Natural killer cell (primary cell): ENCODE measurements at regions not wholly inside any gene's neighbourhood (a gene's known extent, or its start where the extent isn't known, plus 50 kb on each side); places are given as distances from the start of the nearest gene placed in this dataset.

ENCODE experiments used
- ATAC-seq, 3 donors: fragments of 150-1000 bp in 2 of 3; fragments of 200-7000 bp in 1 of 3; cut with Tn5 transposase; 1 replicate in 1 of 3; 2 replicates in 2 of 3; pipeline ENCODE4 v1.10.0; 2021; ENCODE audit warnings: mild to moderate bottlenecking in 2 of 3, moderate library complexity in 2 of 3
- DNase-seq, 2 donors: peaks; one replicate each; pipeline versions ENCODE4 v3.0.0 to v3.0.0-alpha.2; 2013 to 2021; ENCODE audit warnings: mixed read lengths in 1 of 2
- H3K27ac ChIP-seq: one replicate; pipeline ENCODE4 v1.5.1; 2013; ENCODE audit warnings: mild to moderate bottlenecking, low read length
- H3K27me3 ChIP-seq: one replicate; pipeline ENCODE4 v1.6.1; 2013; ENCODE audit warnings: low read length; ENCODE audit not compliant: control insufficient read depth, insufficient read depth
- H3K36me3 ChIP-seq: one replicate; pipeline ENCODE4 v1.6.1; 2013; ENCODE audit warnings: low read length; ENCODE audit not compliant: control insufficient read depth, insufficient read depth
- H3K4me1 ChIP-seq: one replicate; pipeline ENCODE4 v1.6.1; 2013; ENCODE audit warnings: low read length; ENCODE audit not compliant: control insufficient read depth, insufficient read depth
- H3K4me3 ChIP-seq: one replicate; pipeline ENCODE4 v1.5.1; 2013; ENCODE audit warnings: low read length
- H3K9me3 ChIP-seq: one replicate; pipeline ENCODE4 v1.6.1; 2013; ENCODE audit warnings: low read length; ENCODE audit not compliant: control insufficient read depth, insufficient read depth
- H3K27ac Mint-ChIP-seq, 2 donors: one replicate each; pipeline ENCODE4 v1.8.0; 2022; ENCODE audit warnings: mild to moderate bottlenecking in 2 of 2, mixed read lengths in 2 of 2, moderate library complexity in 1 of 2
- H3K27me3 Mint-ChIP-seq, 2 donors: one replicate each; pipeline ENCODE4 v1.8.0; 2022; ENCODE audit warnings: low read depth in 2 of 2, mixed read lengths in 2 of 2
- H3K36me3 Mint-ChIP-seq: one replicate; pipeline ENCODE4 v1.8.0; 2022; ENCODE audit warnings: mixed read lengths
- H3K4me1 Mint-ChIP-seq, 2 donors: one replicate each; pipeline ENCODE4 v1.8.0; 2022; ENCODE audit warnings: mixed read lengths in 2 of 2
- H3K4me3 Mint-ChIP-seq: one replicate; pipeline ENCODE4 v1.8.0; 2022; ENCODE audit warnings: mild to moderate bottlenecking, moderate library complexity, mixed read lengths
- H3K9me3 Mint-ChIP-seq, 2 donors: one replicate each; pipeline ENCODE4 v1.8.0; 2022; ENCODE audit warnings: mixed read lengths in 2 of 2
- WGBS: methylation state at CpG from one replicate; pipeline ENCODE4 v1.1.7; 2013; ENCODE audit warnings: missing lambda C conversion rate; ENCODE audit not compliant: insufficient coverage; 5-methylcytosine and 5-hydroxymethylcytosine counted together
- intact Hi-C: fragments of 100-400 bp; cut with micrococcal nuclease; formaldehyde crosslinking; loops from one replicate; pipeline ENCODE4 v1.14.2; 2022
- TF ChIP-seq, protein P1 (sequence below): fragments of 200-600 bp; IDR thresholded peaks from one replicate; pipeline ENCODE4 v1.8.0; 2022; ENCODE audit warnings: antibody characterized with exemption

DNA sequence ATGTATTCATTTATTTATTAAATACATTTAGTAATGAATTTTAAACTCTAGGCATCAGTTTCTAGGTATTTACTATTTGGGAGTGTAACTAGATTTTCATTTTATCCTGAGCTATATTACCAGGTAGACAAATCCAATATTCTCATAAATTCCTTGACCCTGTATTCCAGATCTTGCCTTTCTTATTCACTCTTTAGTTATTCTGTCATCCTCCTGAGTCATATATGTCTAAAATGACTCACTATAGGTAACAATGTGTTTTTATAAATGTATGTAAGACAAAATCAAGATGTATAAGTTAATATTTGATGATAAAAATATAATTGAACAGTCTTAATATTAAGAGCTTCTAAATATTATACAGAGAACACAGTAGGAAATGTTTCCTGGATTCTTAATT is 642.1 kb upstream of the NRSN1 start:
- intact Hi-C loops: no loop called here
- no peaks in the 10 kb centered on the region for H3K4me1 Mint-ChIP-seq
- H3K27me3 ChIP-seq: no peaks in the 10 kb centered on the region
- no peaks in the 10 kb centered on the region for H3K4me1 ChIP-seq
- no peaks in the 10 kb centered on the region for H3K36me3 Mint-ChIP-seq
- no peak overlapping the region for H3K27ac Mint-ChIP-seq
- peaks cover 10 to 17% of the 10 kb centered on the region in 2 donors for H3K9me3 Mint-ChIP-seq
- TF ChIP-seq, protein P1, sequence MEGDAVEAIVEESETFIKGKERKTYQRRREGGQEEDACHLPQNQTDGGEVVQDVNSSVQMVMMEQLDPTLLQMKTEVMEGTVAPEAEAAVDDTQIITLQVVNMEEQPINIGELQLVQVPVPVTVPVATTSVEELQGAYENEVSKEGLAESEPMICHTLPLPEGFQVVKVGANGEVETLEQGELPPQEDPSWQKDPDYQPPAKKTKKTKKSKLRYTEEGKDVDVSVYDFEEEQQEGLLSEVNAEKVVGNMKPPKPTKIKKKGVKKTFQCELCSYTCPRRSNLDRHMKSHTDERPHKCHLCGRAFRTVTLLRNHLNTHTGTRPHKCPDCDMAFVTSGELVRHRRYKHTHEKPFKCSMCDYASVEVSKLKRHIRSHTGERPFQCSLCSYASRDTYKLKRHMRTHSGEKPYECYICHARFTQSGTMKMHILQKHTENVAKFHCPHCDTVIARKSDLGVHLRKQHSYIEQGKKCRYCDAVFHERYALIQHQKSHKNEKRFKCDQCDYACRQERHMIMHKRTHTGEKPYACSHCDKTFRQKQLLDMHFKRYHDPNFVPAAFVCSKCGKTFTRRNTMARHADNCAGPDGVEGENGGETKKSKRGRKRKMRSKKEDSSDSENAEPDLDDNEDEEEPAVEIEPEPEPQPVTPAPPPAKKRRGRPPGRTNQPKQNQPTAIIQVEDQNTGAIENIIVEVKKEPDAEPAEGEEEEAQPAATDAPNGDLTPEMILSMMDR: no peak
- no peaks in the 10 kb centered on the region for H3K9me3 ChIP-seq
- no peaks in the 10 kb centered on the region for H3K27me3 Mint-ChIP-seq
- H3K27ac ChIP-seq: no peak overlapping the region
- no peak overlapping the region for H3K4me3 ChIP-seq
- H3K36me3 ChIP-seq: no peaks in the 10 kb centered on the region
- no peak for ATAC-seq
- no peak for DNase-seq
- no peak overlapping the region for H3K4me3 Mint-ChIP-seq

DNA sequence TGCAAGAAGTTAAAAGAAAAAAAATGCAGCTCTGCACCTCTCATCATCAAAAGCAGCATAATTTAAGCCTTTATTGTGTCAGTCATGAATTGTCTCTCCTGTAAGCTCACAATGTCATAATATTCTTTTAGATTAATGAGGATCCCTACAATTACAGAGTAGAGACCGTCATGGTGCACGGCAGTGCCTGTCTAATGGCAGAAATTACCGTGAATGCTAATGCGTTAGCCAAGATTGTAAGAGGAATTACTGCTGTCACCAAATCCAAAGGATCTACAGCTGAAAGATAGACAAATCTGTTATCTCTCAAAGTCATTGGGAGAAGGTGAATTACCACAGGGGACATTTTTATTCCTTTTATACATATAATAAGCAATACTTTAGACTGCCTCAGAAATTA is 631.6 kb upstream of the NRSN1 start:
- no peaks in the 10 kb centered on the region for H3K36me3 ChIP-seq
- peaks cover 6% of the 10 kb centered on the region for H3K36me3 Mint-ChIP-seq
- no peaks in the 10 kb centered on the region for H3K27me3 ChIP-seq
- H3K4me3 Mint-ChIP-seq: no peak overlapping the region
- DNase-seq (no peak), ATAC-seq (no peak)
- TF ChIP-seq, protein P1: no peak
- no peaks in the 10 kb centered on the region for H3K4me1 Mint-ChIP-seq
- no peaks in the 10 kb centered on the region for H3K27me3 Mint-ChIP-seq
- peaks cover 22 to 28% of the 10 kb centered on the region in 2 donors for H3K9me3 Mint-ChIP-seq
- no peaks in the 10 kb centered on the region for H3K4me1 ChIP-seq
- no peak overlapping the region for H3K4me3 ChIP-seq
- no peaks in the 10 kb centered on the region for H3K9me3 ChIP-seq
- no peak overlapping the region for H3K27ac ChIP-seq
- WGBS: 89% methylated on average over 4 of the region's 4 CpGs
- no peak overlapping the region for H3K27ac Mint-ChIP-seq
- intact Hi-C loops: no loop called here

DNA sequence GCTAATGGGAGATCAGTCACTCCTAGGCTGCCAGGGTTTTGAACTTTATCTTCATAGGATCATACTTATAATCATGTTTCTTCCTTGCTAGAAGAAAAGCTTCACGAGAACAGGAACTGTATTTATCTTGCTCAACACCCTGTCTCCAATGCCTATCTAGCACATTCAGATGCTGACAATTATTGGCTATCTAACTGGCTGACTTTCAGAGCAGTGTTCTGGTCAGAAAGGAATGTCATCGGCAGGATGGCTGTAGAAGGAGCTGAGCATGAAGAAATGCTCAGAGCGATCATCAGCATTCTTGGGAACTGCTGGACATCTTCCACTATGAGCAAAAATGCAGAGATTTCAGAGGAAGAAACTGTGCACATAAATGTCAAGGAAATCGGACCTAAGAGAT is 628.0 kb upstream of the NRSN1 start:
- WGBS: 49% methylated on average over 4 of the region's 4 CpGs
- H3K27ac Mint-ChIP-seq: no peak overlapping the region
- TF ChIP-seq, protein P1: no peak
- Histone ChIP-seq H3K4me1 (no peaks in the 10 kb centered on the region), H3K9me3 (no peaks in the 10 kb centered on the region), H3K27ac (no peak overlapping the region), H3K36me3 (no peaks in the 10 kb centered on the region), H3K4me3 (no peak overlapping the region), H3K27me3 (no peaks in the 10 kb centered on the region)
- H3K4me1 Mint-ChIP-seq: no peaks in the 10 kb centered on the region
- H3K9me3 Mint-ChIP-seq: peaks cover 20 to 24% of the 10 kb centered on the region in 2 donors
- peaks cover 4% of the 10 kb centered on the region for H3K36me3 Mint-ChIP-seq
- DNase-seq (no peak), ATAC-seq (no peak)
- H3K4me3 Mint-ChIP-seq: no peak overlapping the region
- intact Hi-C loops: no loop called here
- H3K27me3 Mint-ChIP-seq: no peaks in the 10 kb centered on the region

DNA sequence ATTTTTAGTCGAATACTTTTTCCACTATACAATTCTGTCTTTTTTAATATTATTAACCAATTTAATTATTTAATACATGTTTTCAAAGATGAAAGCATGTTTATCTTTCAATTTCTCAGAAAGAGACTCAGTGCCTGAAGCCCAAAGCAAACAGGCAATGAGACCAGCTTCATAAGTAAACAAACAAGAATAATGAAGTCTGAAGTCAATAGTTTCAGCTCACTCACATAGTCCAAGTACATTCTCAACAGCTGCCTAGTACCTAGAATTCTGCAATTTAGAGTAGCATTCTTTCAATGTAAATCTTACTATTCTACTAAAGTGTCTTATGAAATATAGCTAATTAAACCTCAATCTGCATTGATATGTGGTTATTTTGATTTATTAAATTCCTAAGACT is 626.5 kb upstream of the NRSN1 start:
- no peaks in the 10 kb centered on the region for H3K27me3 Mint-ChIP-seq
- DNase-seq (no peak), ATAC-seq (no peak)
- H3K9me3 Mint-ChIP-seq: peaks cover 18 to 22% of the 10 kb centered on the region in 2 donors
- no peaks in the 10 kb centered on the region for H3K4me1 ChIP-seq
- WGBS: no CpG with 5 or more reads among the region's 1 CpG
- no peaks in the 10 kb centered on the region for H3K36me3 ChIP-seq
- H3K36me3 Mint-ChIP-seq: no peaks in the 10 kb centered on the region
- TF ChIP-seq, protein P1: no peak
- H3K4me1 Mint-ChIP-seq: no peaks in the 10 kb centered on the region
- intact Hi-C loops: no loop called here
- no peak overlapping the region for H3K27ac ChIP-seq
- H3K9me3 ChIP-seq: no peaks in the 10 kb centered on the region
- H3K27me3 ChIP-seq: no peaks in the 10 kb centered on the region
- no peak overlapping the region for H3K4me3 Mint-ChIP-seq
- H3K27ac Mint-ChIP-seq: no peak overlapping the region
- H3K4me3 ChIP-seq: no peak overlapping the region
